HG02852 (cell line): ENCODE measurements at regions not wholly inside any gene's neighbourhood (a gene's known extent, or its start where the extent isn't known, plus 50 kb on each side); places are given as distances from the start of the nearest gene placed in this dataset.
A peak's percentile ranks its signal among the peaks of the same experiment; 100 is the strongest.

ENCODE experiments used
- ATAC-seq: cut with Tn5 transposase; IDR thresholded peaks from one replicate; pipeline ENCODE4 v1.9.1; 2021; ENCODE audit warnings: mild to moderate bottlenecking, moderate library complexity; ENCODE audit not compliant: unreplicated experiment

GRCh38 chr10:25113191-25114035 lies 61.4 kb upstream of the GPR158 start:
- peak; percentile 98 for ATAC-seq

- ATAC-seq, result no peak
Measured at GRCh38 chr10:25114036-25114411, 60.8 kb upstream of the GPR158 start.

- ATAC-seq, result no peak
Measured at GRCh38 chr10:25117757-25118156, 57.0 kb upstream of the GPR158 start.

GRCh38 chr10:25120188-25120587 lies 54.6 kb upstream of the GPR158 start:
- no peak for ATAC-seq
